ENCODE measurements at regions not wholly inside any gene's neighbourhood (a gene's known extent, or its start where the extent isn't known, plus 50 kb on each side); places are given as distances from the start of the nearest gene placed in this dataset.
"Not testable (repeated sequence)": the region's sequence is repeated elsewhere in the genome, so short reads cannot be mapped to it uniquely, and the experiment has no call there.

DNA sequence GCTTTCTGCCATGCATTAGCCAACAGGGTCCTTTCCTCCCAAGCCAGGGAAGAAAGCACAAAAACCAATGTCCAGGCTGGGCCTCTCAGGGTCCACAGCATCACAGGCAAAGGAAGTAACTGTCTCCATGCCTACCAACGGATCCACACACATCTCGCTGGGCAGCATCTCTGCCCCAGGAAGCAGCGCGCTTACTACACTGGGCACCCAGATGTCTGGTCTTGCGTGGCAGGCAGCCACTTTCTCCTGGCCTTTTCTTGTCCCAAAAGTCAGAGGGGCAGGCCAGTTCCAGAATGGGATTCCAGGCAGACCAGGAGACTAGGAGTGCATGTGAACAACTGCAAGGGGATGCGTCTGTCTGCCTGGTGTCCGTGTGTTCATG, 153.3 kb upstream of the PLGLB2 start:
- H3K9me1 ChIP-seq (ENCODE audit: control insufficient read depth, extremely low read depth, insufficient read depth, low read length); H3K4me3 ChIP-seq (ENCODE audit: control insufficient read depth in 2 of 3, extremely low read depth in 1 of 3, insufficient read depth in 2 of 3, low read depth in 1 of 3, low read length in 3 of 3); H3K9me3 ChIP-seq (ENCODE audit: control insufficient read depth, low read depth, low read length); H3K4me2 ChIP-seq (ENCODE audit: control insufficient read depth, extremely low read depth, insufficient read depth, low read depth, low read length); H4K20me1 ChIP-seq (ENCODE audit: control insufficient read depth, extremely low read depth, insufficient read depth, low read length); H2AFZ ChIP-seq (ENCODE audit: control insufficient read depth, low read length); H3K27ac ChIP-seq (ENCODE audit: control insufficient read depth, insufficient read depth, low read length); DNase-seq (ENCODE audit: low read depth, low spot score); H3K9ac ChIP-seq (ENCODE audit: control insufficient read depth, extremely low read depth, insufficient read depth, low read length); H3K36me3 ChIP-seq (ENCODE audit: control insufficient read depth in 2 of 2, extremely low read depth in 1 of 2, insufficient read depth in 2 of 2, low read length in 2 of 2); H3K79me2 ChIP-seq (ENCODE audit: control insufficient read depth, insufficient read depth, low read length); H3K27me3 ChIP-seq (ENCODE audit: control insufficient read depth, extremely low read depth, insufficient read depth, low read length); FAIRE-seq; H3K4me1 ChIP-seq (ENCODE audit: control insufficient read depth, extremely low read depth, insufficient read depth, low read length); dilution Hi-C loops (cut with MboI; ENCODE audit: extremely low pct_ligation_motif_present, low sequenced_read_pairs): not testable (repeated sequence)

DNA sequence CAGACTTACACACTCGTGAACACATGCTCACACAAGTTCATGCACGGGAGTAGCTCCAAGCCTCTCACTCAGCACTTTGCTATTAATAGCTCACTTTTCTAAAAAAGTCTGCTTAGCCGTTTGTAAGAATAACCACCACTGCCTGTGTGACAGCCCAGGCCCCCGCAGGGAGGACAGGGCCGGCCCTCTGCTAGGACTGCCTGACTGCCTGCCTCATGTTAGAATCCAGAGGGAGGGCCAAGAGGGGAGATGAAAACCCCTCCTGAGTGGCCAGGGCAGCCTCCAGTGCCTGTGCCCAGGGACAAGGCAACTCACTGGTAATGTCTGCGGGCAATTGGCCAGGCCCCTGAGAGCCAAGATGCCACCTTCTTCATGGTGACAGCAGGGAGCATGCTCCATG, 152.9 kb upstream of the PLGLB2 start:
- FAIRE-seq; DNase-seq (ENCODE audit: low read depth, low spot score); H3K9me3 ChIP-seq (ENCODE audit: control insufficient read depth, low read depth, low read length); H2AFZ ChIP-seq (ENCODE audit: control insufficient read depth, low read length); H3K4me1 ChIP-seq (ENCODE audit: control insufficient read depth, extremely low read depth, insufficient read depth, low read length); H3K9me1 ChIP-seq (ENCODE audit: control insufficient read depth, extremely low read depth, insufficient read depth, low read length); H3K4me2 ChIP-seq (ENCODE audit: control insufficient read depth, extremely low read depth, insufficient read depth, low read depth, low read length); H3K36me3 ChIP-seq (ENCODE audit: control insufficient read depth in 2 of 2, extremely low read depth in 1 of 2, insufficient read depth in 2 of 2, low read length in 2 of 2); H3K27ac ChIP-seq (ENCODE audit: control insufficient read depth, insufficient read depth, low read length); H3K79me2 ChIP-seq (ENCODE audit: control insufficient read depth, insufficient read depth, low read length); H4K20me1 ChIP-seq (ENCODE audit: control insufficient read depth, extremely low read depth, insufficient read depth, low read length); H3K27me3 ChIP-seq (ENCODE audit: control insufficient read depth, extremely low read depth, insufficient read depth, low read length); H3K4me3 ChIP-seq (ENCODE audit: control insufficient read depth in 2 of 3, extremely low read depth in 1 of 3, insufficient read depth in 2 of 3, low read depth in 1 of 3, low read length in 3 of 3); dilution Hi-C loops (cut with MboI; ENCODE audit: extremely low pct_ligation_motif_present, low sequenced_read_pairs); H3K9ac ChIP-seq (ENCODE audit: control insufficient read depth, extremely low read depth, insufficient read depth, low read length): not testable (repeated sequence)

DNA sequence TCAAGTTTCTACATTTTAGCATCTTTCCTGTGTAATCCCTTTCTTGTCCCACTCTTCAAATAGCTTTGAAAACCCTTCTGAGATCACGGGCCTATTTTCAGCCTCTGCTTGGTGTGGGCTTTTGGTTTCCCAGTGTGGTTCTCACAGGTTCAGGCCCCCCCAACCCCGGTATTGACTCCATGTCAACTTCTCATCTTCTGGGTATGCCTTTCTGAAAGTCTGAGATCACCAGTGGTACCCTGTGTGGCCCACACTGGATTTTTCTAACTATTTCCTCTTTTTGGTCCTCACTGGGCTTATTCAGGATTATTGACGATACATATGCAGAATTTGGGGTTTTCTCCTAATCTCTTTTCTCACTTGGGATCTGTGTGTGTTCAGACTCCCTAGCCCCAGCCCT, 146.9 kb upstream of the PLGLB2 start:
- H3K79me2 ChIP-seq (ENCODE audit: control insufficient read depth, insufficient read depth, low read length); H3K4me3 ChIP-seq (ENCODE audit: control insufficient read depth in 2 of 3, extremely low read depth in 1 of 3, insufficient read depth in 2 of 3, low read depth in 1 of 3, low read length in 3 of 3); H3K9me1 ChIP-seq (ENCODE audit: control insufficient read depth, extremely low read depth, insufficient read depth, low read length); H3K9me3 ChIP-seq (ENCODE audit: control insufficient read depth, low read depth, low read length); FAIRE-seq; H2AFZ ChIP-seq (ENCODE audit: control insufficient read depth, low read length); H3K36me3 ChIP-seq (ENCODE audit: control insufficient read depth in 2 of 2, extremely low read depth in 1 of 2, insufficient read depth in 2 of 2, low read length in 2 of 2); DNase-seq (ENCODE audit: low read depth, low spot score); H3K9ac ChIP-seq (ENCODE audit: control insufficient read depth, extremely low read depth, insufficient read depth, low read length); H3K4me1 ChIP-seq (ENCODE audit: control insufficient read depth, extremely low read depth, insufficient read depth, low read length); H3K27me3 ChIP-seq (ENCODE audit: control insufficient read depth, extremely low read depth, insufficient read depth, low read length); dilution Hi-C loops (cut with MboI; ENCODE audit: extremely low pct_ligation_motif_present, low sequenced_read_pairs); H3K4me2 ChIP-seq (ENCODE audit: control insufficient read depth, extremely low read depth, insufficient read depth, low read depth, low read length); H4K20me1 ChIP-seq (ENCODE audit: control insufficient read depth, extremely low read depth, insufficient read depth, low read length); H3K27ac ChIP-seq (ENCODE audit: control insufficient read depth, insufficient read depth, low read length): not testable (repeated sequence)

DNA sequence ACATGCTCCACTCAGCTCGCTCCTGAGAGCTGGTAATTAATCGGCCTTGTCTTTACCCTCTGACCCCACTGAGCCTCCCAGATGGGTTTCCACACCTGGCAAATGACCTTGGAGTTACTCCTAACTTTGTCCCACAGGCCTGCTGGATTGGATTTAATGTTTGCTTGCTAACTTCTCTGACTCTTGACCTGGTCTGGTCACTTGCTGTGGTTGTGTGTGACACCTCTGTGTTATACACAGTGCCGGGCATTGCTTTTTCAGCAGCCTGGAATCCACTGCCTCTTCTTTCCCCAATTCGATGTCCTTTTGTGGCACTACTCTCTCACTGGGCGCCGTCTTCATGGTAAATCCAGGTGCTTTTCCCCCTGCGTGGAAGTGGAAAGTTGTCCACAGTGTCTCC, 145.8 kb upstream of the PLGLB2 start:
- FAIRE-seq; dilution Hi-C loops (cut with MboI; ENCODE audit: extremely low pct_ligation_motif_present, low sequenced_read_pairs); H3K4me2 ChIP-seq (ENCODE audit: control insufficient read depth, extremely low read depth, insufficient read depth, low read depth, low read length); H4K20me1 ChIP-seq (ENCODE audit: control insufficient read depth, extremely low read depth, insufficient read depth, low read length); H2AFZ ChIP-seq (ENCODE audit: control insufficient read depth, low read length); H3K79me2 ChIP-seq (ENCODE audit: control insufficient read depth, insufficient read depth, low read length); H3K4me3 ChIP-seq (ENCODE audit: control insufficient read depth in 2 of 3, extremely low read depth in 1 of 3, insufficient read depth in 2 of 3, low read depth in 1 of 3, low read length in 3 of 3); H3K9me3 ChIP-seq (ENCODE audit: control insufficient read depth, low read depth, low read length); H3K27ac ChIP-seq (ENCODE audit: control insufficient read depth, insufficient read depth, low read length); H3K9me1 ChIP-seq (ENCODE audit: control insufficient read depth, extremely low read depth, insufficient read depth, low read length); H3K9ac ChIP-seq (ENCODE audit: control insufficient read depth, extremely low read depth, insufficient read depth, low read length); H3K36me3 ChIP-seq (ENCODE audit: control insufficient read depth in 2 of 2, extremely low read depth in 1 of 2, insufficient read depth in 2 of 2, low read length in 2 of 2); H3K4me1 ChIP-seq (ENCODE audit: control insufficient read depth, extremely low read depth, insufficient read depth, low read length); DNase-seq (ENCODE audit: low read depth, low spot score); H3K27me3 ChIP-seq (ENCODE audit: control insufficient read depth, extremely low read depth, insufficient read depth, low read length): not testable (repeated sequence)

DNA sequence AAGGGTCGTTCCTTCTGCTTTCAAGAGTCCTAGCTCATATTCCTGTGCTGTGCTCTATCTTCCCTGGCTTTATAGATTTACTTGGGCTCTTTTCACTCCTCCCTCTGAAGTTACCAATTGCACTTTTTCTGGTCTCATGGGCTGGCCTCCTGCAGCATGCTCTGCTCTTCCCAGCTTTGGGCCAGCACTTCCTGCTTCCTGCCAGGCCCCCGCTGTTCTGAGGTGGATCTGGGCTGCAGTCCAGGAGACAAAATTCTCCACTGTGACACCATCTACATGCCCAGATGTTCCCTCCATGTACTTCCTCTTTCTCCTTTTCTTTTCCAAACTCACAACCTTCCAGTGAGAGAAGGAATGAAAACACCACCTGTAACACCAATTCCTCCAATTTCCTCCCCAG, 145.2 kb upstream of the PLGLB2 start:
- dilution Hi-C loops (cut with MboI; ENCODE audit: extremely low pct_ligation_motif_present, low sequenced_read_pairs); H3K27ac ChIP-seq (ENCODE audit: control insufficient read depth, insufficient read depth, low read length): not testable (repeated sequence)
- FAIRE-seq: peak; percentile 34

More for the DNA sequence above, 145.2 kb upstream of the PLGLB2 start:
- H3K4me1 ChIP-seq (ENCODE audit: control insufficient read depth, extremely low read depth, insufficient read depth, low read length); H3K9me1 ChIP-seq (ENCODE audit: control insufficient read depth, extremely low read depth, insufficient read depth, low read length); H3K4me3 ChIP-seq (ENCODE audit: control insufficient read depth in 2 of 3, extremely low read depth in 1 of 3, insufficient read depth in 2 of 3, low read depth in 1 of 3, low read length in 3 of 3); H3K36me3 ChIP-seq (ENCODE audit: control insufficient read depth in 2 of 2, extremely low read depth in 1 of 2, insufficient read depth in 2 of 2, low read length in 2 of 2); DNase-seq (ENCODE audit: low read depth, low spot score); H3K27me3 ChIP-seq (ENCODE audit: control insufficient read depth, extremely low read depth, insufficient read depth, low read length); H2AFZ ChIP-seq (ENCODE audit: control insufficient read depth, low read length); H3K9ac ChIP-seq (ENCODE audit: control insufficient read depth, extremely low read depth, insufficient read depth, low read length); H3K9me3 ChIP-seq (ENCODE audit: control insufficient read depth, low read depth, low read length); H4K20me1 ChIP-seq (ENCODE audit: control insufficient read depth, extremely low read depth, insufficient read depth, low read length); H3K79me2 ChIP-seq (ENCODE audit: control insufficient read depth, insufficient read depth, low read length); H3K4me2 ChIP-seq (ENCODE audit: control insufficient read depth, extremely low read depth, insufficient read depth, low read depth, low read length): not testable (repeated sequence)
